GM23338 (cell line): ENCODE measurements at regions not wholly inside any gene's neighbourhood (a gene's known extent, or its start where the extent isn't known, plus 50 kb on each side); places are given as distances from the start of the nearest gene placed in this dataset.

ENCODE experiments used
- ATAC-seq: fragments of 200-7000 bp; cut with Tn5 transposase; 3 replicates; pipeline ENCODE4 v1.9.1; 2020
- DNase-seq: peaks from one replicate; pipeline ENCODE4 v3.0.0-alpha.2; 2015; ENCODE audit warnings: low spot score
- H2AFZ ChIP-seq: fragments of 200-600 bp; sonication (generic); 2 replicates; pipeline ENCODE4 v1.8.0; 2016; ENCODE audit warnings: antibody characterized with exemption, mild to moderate bottlenecking, moderate library complexity
- H3F3A ChIP-seq: fragments of 200-600 bp; sonication (generic); replicated peaks from 2 replicates; pipeline ENCODE4 v1.8.0; 2017; ENCODE audit warnings: antibody characterized with exemption, mixed run types, low read depth
- H3K27ac ChIP-seq: fragments of 200-600 bp; sonication (generic); 2 replicates; pipeline ENCODE4 v1.6.1; 2016; ENCODE audit warnings: low read depth
- H3K27me3 ChIP-seq: fragments of 200-600 bp; sonication (generic); 2 replicates; pipeline ENCODE4 v1.8.0; 2016; ENCODE audit warnings: mild to moderate bottlenecking, mixed run types, moderate library complexity; ENCODE audit not compliant: insufficient read depth
- H3K36me3 ChIP-seq: fragments of 200-600 bp; sonication (generic); 2 replicates; pipeline ENCODE4 v1.8.0; 2016; ENCODE audit warnings: mild to moderate bottlenecking; ENCODE audit not compliant: insufficient read depth
- H3K4me1 ChIP-seq: fragments of 200-600 bp; sonication (generic); 2 replicates; pipeline ENCODE4 v1.8.0; 2016; ENCODE audit warnings: mild to moderate bottlenecking, moderate library complexity; ENCODE audit not compliant: insufficient read depth
- H3K4me2 ChIP-seq: fragments of 200-600 bp; sonication (generic); 2 replicates; pipeline ENCODE4 v1.7.1; 2017; ENCODE audit warnings: mixed run types
- H3K4me3 ChIP-seq: fragments of 200-600 bp; sonication (generic); 2 replicates; pipeline ENCODE4 v1.6.1; 2016; ENCODE audit warnings: mixed run types
- H3K79me2 ChIP-seq: fragments of 200-600 bp; sonication (generic); replicated peaks from 2 replicates; pipeline ENCODE4 v1.8.0; 2017; ENCODE audit warnings: mild to moderate bottlenecking; ENCODE audit not compliant: insufficient read depth
- H3K9me2 ChIP-seq: fragments of 200-600 bp; sonication (generic); 2 replicates; pipeline ENCODE4 v1.8.0; 2017; ENCODE audit not compliant: insufficient read depth
- H4K20me1 ChIP-seq: fragments of 200-600 bp; sonication (generic); replicated peaks from 2 replicates; pipeline ENCODE4 v1.8.0; 2017; ENCODE audit warnings: mild to moderate bottlenecking; ENCODE audit not compliant: insufficient read depth
- H3K27ac Mint-ChIP-seq: 2 replicates; pipeline ENCODE4 v1.8.0; 2020; ENCODE audit warnings: inconsistent platforms, mild to moderate bottlenecking, moderate library complexity, mixed read lengths
- H3K27me3 Mint-ChIP-seq: 3 replicates; pipeline ENCODE4 v1.8.0; 2022; ENCODE audit warnings: low read depth, mild to moderate bottlenecking, moderate library complexity, mixed read lengths, inconsistent platforms; ENCODE audit not compliant: insufficient read depth, poor library complexity
- H3K36me3 Mint-ChIP-seq: 3 replicates; pipeline ENCODE4 v1.8.0; 2021; ENCODE audit warnings: low read depth, mild to moderate bottlenecking, inconsistent platforms, moderate library complexity, mixed read lengths
- H3K4me1 Mint-ChIP-seq: 3 replicates; pipeline ENCODE4 v1.8.0; 2020; ENCODE audit warnings: mild to moderate bottlenecking, inconsistent platforms, mixed read lengths
- H3K4me3 Mint-ChIP-seq: 3 replicates; pipeline ENCODE4 v1.8.0; 2021; ENCODE audit warnings: moderate library complexity, mild to moderate bottlenecking, inconsistent platforms, mixed read lengths
- H3K9me3 Mint-ChIP-seq: 3 replicates; pipeline ENCODE4 v1.8.0; 2020; ENCODE audit warnings: moderate library complexity, mild to moderate bottlenecking, inconsistent platforms, mixed read lengths
- CREB1 ChIP-seq: fragments of 250-450 bp; sonication (Bioruptor Pico); IDR thresholded peaks from 2 replicates; pipeline ENCODE4 v1.5.0; 2020; ENCODE audit warnings: low read depth, mild to moderate bottlenecking, moderate library complexity
- CTCF ChIP-seq, 2 experiments: fragments of 200-600 bp in 1 of 2; sonication (generic) in 1 of 2; conservative IDR thresholded peaks; 2 replicates each; pipeline versions ENCODE4 v1.5.1 to v1.6.1; 2016 to 2017; ENCODE audit warnings: antibody characterized with exemption in 2 of 2, low read depth in 2 of 2, mild to moderate bottlenecking in 2 of 2, moderate library complexity in 1 of 2
- ETS1 ChIP-seq: IDR thresholded peaks from 2 replicates; pipeline ENCODE4 v1.6.1; 2016; ENCODE audit warnings: antibody characterized with exemption
- EZH2 ChIP-seq: fragments of 200-600 bp; sonication (generic); IDR thresholded peaks from one replicate; pipeline ENCODE4 v1.8.0; 2017; ENCODE audit warnings: antibody characterized with exemption, mild to moderate bottlenecking, low read depth; ENCODE audit not compliant: unreplicated experiment
- EZH2phosphoT487 ChIP-seq: fragments of 200-600 bp; sonication (generic); IDR thresholded peaks from one replicate; pipeline ENCODE4 v1.8.1; 2018; ENCODE audit warnings: antibody characterized with exemption; ENCODE audit not compliant: unreplicated experiment
- JUNB ChIP-seq: IDR thresholded peaks from one replicate; pipeline ENCODE4 v1.6.1; 2016; ENCODE audit warnings: antibody characterized with exemption; ENCODE audit not compliant: unreplicated experiment
- REST ChIP-seq: IDR thresholded peaks from one replicate; pipeline ENCODE4 v1.6.1; 2018; ENCODE audit warnings: antibody characterized with exemption; ENCODE audit not compliant: unreplicated experiment
- ZNF114 ChIP-seq: fragments of 250-450 bp; sonication (Bioruptor Pico); IDR thresholded peaks from 2 replicates; pipeline ENCODE4 v1.5.0; 2020; ENCODE audit warnings: mild to moderate bottlenecking, moderate library complexity
- ZNF331 ChIP-seq: fragments of 250-450 bp; sonication (Bioruptor Pico); IDR thresholded peaks from 2 replicates; pipeline ENCODE4 v1.5.0; 2020; ENCODE audit warnings: low read depth, mild to moderate bottlenecking, moderate library complexity

- TF ChIP-seq REST (no peak), EZH2 (no peak), ZNF331 (CRISPR knock-in tag) (no peak), ETS1 (no peak), JUNB (no peak), EZH2phosphoT487 (no peak)
These were observed 281.4 kb upstream of the MAP3K7 start (continued) for GRCh38 chr6:90868256-90868655.

- no peak overlapping the region for H2AFZ ChIP-seq
- H3K27ac ChIP-seq = no peak overlapping the region
- H3K9me2 ChIP-seq = peaks cover 18% of the 10 kb centered on the region
- no peak overlapping the region for H3K4me3 ChIP-seq
- TF ChIP-seq JUNB (no peak), CREB1 (CRISPR knock-in tag) (no peak), CTCF (conservative IDR thresholded peaks at IDR 0.05; ENCODE audit: low read depth in 2 of 2) (no peak), ZNF114 (CRISPR knock-in tag) (no peak), EZH2 (no peak)
- H3K36me3 ChIP-seq = no peaks in the 10 kb centered on the region
- H3K36me3 Mint-ChIP-seq = no peaks in the 10 kb centered on the region
- ATAC-seq (no peak), DNase-seq (no peak)
- no peaks in the 10 kb centered on the region for H3F3A ChIP-seq
- H3K27me3 Mint-ChIP-seq = no peaks in the 10 kb centered on the region
- no peak overlapping the region for H3K4me3 Mint-ChIP-seq
- no peaks in the 10 kb centered on the region for H4K20me1 ChIP-seq
- H3K4me1 ChIP-seq = no peaks in the 10 kb centered on the region
- H3K4me2 ChIP-seq = no peak overlapping the region
- H3K9me3 Mint-ChIP-seq = no peaks in the 10 kb centered on the region
- no peaks in the 10 kb centered on the region for H3K27me3 ChIP-seq
- H3K4me1 Mint-ChIP-seq = no peaks in the 10 kb centered on the region
- H3K27ac Mint-ChIP-seq = no peak overlapping the region
- H3K79me2 ChIP-seq = no peaks in the 10 kb centered on the region
These were observed 278.6 kb upstream of the MAP3K7 start for GRCh38 chr6:90865513-90865912.
